Activated CD4-positive, alpha-beta T cell treated with anti-CD3 and anti-CD28 coated beads, Interleukin-2, amount 10 ng/mL, durations not matched to agents 7 days and 5 days (primary cell): ENCODE measurements at regions not wholly inside any gene's neighbourhood (a gene's known extent, or its start where the extent isn't known, plus 50 kb on each side); places are given as distances from the start of the nearest gene placed in this dataset.

ENCODE experiments used
- CTCF ChIA-PET: fragments of 350-600 bp; sonication (Branson Sonifier 250); formaldehyde crosslinking; loops from one replicate; lab custom pipeline; 2021; ENCODE audit warnings: antibody characterized with exemption; lab: Charles Lee
- POLR2A ChIA-PET: fragments of 350-600 bp; sonication (Branson Sonifier 250); formaldehyde crosslinking; loops from one replicate; lab custom pipeline; 2021; ENCODE audit warnings: antibody characterized with exemption; lab: Charles Lee
- DNase-seq: peaks from one replicate; pipeline ENCODE4 v3.0.0-alpha.2; 2020
- H3K27ac Mint-ChIP-seq: one replicate; pipeline ENCODE4 v1.8.0; 2021; ENCODE audit warnings: mild to moderate bottlenecking, moderate library complexity, mixed read lengths
- H3K27me3 Mint-ChIP-seq: one replicate; pipeline ENCODE4 v1.8.0; 2021; ENCODE audit warnings: mixed read lengths
- H3K36me3 Mint-ChIP-seq: one replicate; pipeline ENCODE4 v1.8.0; 2021; ENCODE audit warnings: low read depth, mixed read lengths
- H3K4me1 Mint-ChIP-seq: one replicate; pipeline ENCODE4 v1.8.0; 2021; ENCODE audit warnings: mixed read lengths
- H3K4me3 Mint-ChIP-seq: one replicate; pipeline ENCODE4 v1.8.0; 2021; ENCODE audit warnings: mild to moderate bottlenecking, moderate library complexity, mixed read lengths
- H3K9me3 Mint-ChIP-seq: one replicate; pipeline ENCODE4 v1.8.0; 2021; ENCODE audit warnings: mixed read lengths

DNA sequence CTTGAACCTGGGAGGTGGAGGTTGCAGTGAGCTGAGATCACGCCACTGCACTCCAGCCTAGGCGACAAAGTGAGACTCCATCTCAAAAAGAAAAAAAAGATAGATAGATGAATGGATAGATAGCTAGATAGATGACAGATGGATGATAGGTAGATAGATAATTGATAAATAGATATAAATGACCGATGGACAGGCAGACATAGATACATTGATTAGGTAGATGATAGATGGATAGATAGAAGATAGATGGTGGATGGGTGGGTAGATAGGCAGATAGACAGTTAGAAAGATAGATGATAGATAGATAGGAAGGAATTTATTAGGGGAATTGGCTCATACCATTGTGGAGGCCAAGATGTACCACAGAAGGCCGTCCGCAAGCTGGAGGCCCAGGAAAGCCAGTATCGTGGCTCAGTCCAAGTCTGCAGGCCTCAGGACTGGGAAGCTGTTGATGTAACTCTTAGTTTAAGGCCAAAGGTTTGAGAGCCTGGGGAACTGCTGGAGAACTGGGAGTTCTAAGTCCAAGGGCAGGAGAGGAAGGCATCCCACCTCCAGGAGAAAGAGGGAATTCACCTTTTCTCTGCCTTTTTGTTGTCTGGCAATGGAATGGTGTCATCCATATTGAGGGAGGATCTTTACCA, 156.1 kb downstream of the SEC14L1 start:
- Mint-ChIP-seq H3K9me3 (no peaks in the 10 kb centered on the region), H3K27me3 (peaks cover 3% of the 10 kb centered on the region), H3K27ac (no peak overlapping the region), H3K4me3 (no peak overlapping the region), H3K4me1 (no peaks in the 10 kb centered on the region), H3K36me3 (no peaks in the 10 kb centered on the region)
- no peak for DNase-seq
- CTCF ChIA-PET = no interaction called here
- POLR2A ChIA-PET = no interaction called here

- Mint-ChIP-seq H3K4me1 (no peaks in the 10 kb centered on the region), H3K27ac (no peak overlapping the region), H3K27me3 (peaks cover 3% of the 10 kb centered on the region), H3K36me3 (no peaks in the 10 kb centered on the region), H3K9me3 (no peaks in the 10 kb centered on the region), H3K4me3 (no peak overlapping the region)
- CTCF ChIA-PET = interaction anchor here (0.6 to 2.5 kb wide), 3 partner anchors 11 to 27 kb away, joined by 3 to 7 read pairs (median 4); no protein-coding TSS in a partner anchor
- no peak for DNase-seq
- POLR2A ChIA-PET = no interaction called here
These were observed 157.2 kb downstream of the SEC14L1 start for GRCh38 chr17:77297693-77298666.

- Mint-ChIP-seq H3K36me3 (no peaks in the 10 kb centered on the region), H3K4me1 (no peaks in the 10 kb centered on the region), H3K27ac (no peak overlapping the region), H3K9me3 (no peaks in the 10 kb centered on the region), H3K27me3 (peaks cover 3% of the 10 kb centered on the region), H3K4me3 (no peak overlapping the region)
- no peak for DNase-seq
- ChIA-PET CTCF (interaction anchor here (1.2 to 2.5 kb wide), 2 partner anchors 12 to 21 kb away, joined by 3 to 7 read pairs; no protein-coding TSS in a partner anchor), POLR2A (no interaction called here)
These were observed 158.0 kb downstream of the SEC14L1 start for GRCh38 chr17:77298811-77299210.

GRCh38 chr17:77299256-77300015, 158.7 kb downstream of the SEC14L1 start:
- Mint-ChIP-seq H3K27me3 (peaks cover 3% of the 10 kb centered on the region), H3K9me3 (no peaks in the 10 kb centered on the region), H3K4me3 (no peak overlapping the region), H3K36me3 (no peaks in the 10 kb centered on the region), H3K27ac (no peak overlapping the region), H3K4me1 (no peaks in the 10 kb centered on the region)
- CTCF ChIA-PET = interaction anchor here (1.2 to 2.5 kb wide), 3 partner anchors 10 to 21 kb away, joined by 3 to 7 read pairs (median 6); no protein-coding TSS in a partner anchor
- POLR2A ChIA-PET = no interaction called here
- DNase-seq = no peak

DNA sequence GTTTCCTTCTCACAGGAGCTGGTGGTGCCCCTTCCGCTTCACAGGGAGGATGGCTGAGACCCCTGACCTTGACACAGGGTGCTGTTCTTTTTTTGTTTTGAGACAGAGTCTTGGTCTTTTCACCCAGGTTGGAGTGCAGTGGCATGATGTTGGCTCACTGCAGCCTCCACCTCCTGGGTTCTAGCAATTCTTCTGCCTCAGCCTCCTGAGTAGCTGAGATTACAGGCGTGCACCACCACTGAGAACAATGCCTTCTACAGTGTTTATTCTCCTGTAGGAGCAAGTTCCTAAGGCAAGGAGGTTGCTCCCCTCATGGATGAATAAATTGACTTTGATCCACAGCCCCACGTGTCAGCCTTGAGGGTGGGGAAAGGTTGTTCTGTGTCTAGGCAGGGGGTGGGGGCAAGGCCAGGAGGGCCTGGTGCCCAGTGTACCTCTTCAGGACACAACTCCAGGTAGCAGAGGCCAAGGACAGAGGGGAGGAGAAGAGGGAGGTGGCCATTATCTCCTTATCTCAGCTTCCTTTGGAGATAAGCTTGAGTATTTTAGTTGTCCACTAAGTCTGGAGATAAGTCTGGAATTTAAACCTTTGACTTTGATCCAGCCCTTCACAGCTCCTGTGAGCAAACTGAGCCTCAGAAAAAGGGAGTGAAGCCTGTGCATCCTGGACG, 159.4 kb downstream of the SEC14L1 start:
- H3K4me3 Mint-ChIP-seq = no peak overlapping the region
- ChIA-PET CTCF (interaction anchor here (1.4 to 1.8 kb wide), 2 partner anchors 9 to 13 kb away, joined by 4 to 6 read pairs; no protein-coding TSS in a partner anchor), POLR2A (no interaction called here)
- H3K27me3 Mint-ChIP-seq = peaks cover 3% of the 10 kb centered on the region
- DNase-seq = no peak
- no peaks in the 10 kb centered on the region for H3K9me3 Mint-ChIP-seq
- H3K36me3 Mint-ChIP-seq = no peaks in the 10 kb centered on the region
- H3K27ac Mint-ChIP-seq = no peak overlapping the region
- no peaks in the 10 kb centered on the region for H3K4me1 Mint-ChIP-seq

- POLR2A ChIA-PET = no interaction called here
These were observed 161.0 kb downstream of the SEC14L1 start for GRCh38 chr17:77301694-77302266.

GRCh38 chr17:77302682-77303081, 161.9 kb downstream of the SEC14L1 start:
- no peak for DNase-seq
- Mint-ChIP-seq H3K27me3 (no peaks in the 10 kb centered on the region), H3K9me3 (no peaks in the 10 kb centered on the region), H3K4me1 (no peaks in the 10 kb centered on the region), H3K4me3 (no peak overlapping the region), H3K36me3 (no peaks in the 10 kb centered on the region), H3K27ac (no peak overlapping the region)
- POLR2A ChIA-PET = no interaction called here
- CTCF ChIA-PET = no interaction called here

More at GRCh38 chr17:77301694-77302266, 161.0 kb downstream of the SEC14L1 start:
- no peak for DNase-seq
- Mint-ChIP-seq H3K27me3 (no peaks in the 10 kb centered on the region), H3K36me3 (no peaks in the 10 kb centered on the region), H3K27ac (no peak overlapping the region), H3K4me3 (no peak overlapping the region), H3K9me3 (no peaks in the 10 kb centered on the region), H3K4me1 (no peaks in the 10 kb centered on the region)
- CTCF ChIA-PET = interaction anchor here (0.6 to 1.8 kb wide), 2 partner anchors 11 to 58 kb away, joined by 3 to 4 read pairs; no protein-coding TSS in a partner anchor

DNA sequence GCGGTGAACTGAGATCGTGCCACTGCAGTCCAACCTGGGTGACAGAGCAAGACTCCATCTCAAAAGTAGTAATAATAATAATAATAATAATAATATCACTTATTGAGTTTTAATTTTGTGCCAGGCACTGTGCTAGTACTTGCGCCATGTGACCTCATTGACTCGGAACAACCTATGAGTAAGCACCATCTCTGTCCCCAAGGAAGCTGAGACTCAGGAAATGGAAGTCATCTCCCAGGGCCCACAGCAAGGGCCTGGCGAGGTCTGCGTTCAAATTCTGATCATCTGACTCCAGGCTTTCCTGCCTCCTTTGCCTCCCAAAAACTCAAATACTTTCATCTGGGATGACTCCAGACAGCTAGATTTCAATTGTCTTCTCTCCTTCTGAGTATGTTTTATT, 162.9 kb downstream of the SEC14L1 start:
- CTCF ChIA-PET = no interaction called here
- no peaks in the 10 kb centered on the region for H3K36me3 Mint-ChIP-seq
- H3K27me3 Mint-ChIP-seq = no peaks in the 10 kb centered on the region

DNA sequence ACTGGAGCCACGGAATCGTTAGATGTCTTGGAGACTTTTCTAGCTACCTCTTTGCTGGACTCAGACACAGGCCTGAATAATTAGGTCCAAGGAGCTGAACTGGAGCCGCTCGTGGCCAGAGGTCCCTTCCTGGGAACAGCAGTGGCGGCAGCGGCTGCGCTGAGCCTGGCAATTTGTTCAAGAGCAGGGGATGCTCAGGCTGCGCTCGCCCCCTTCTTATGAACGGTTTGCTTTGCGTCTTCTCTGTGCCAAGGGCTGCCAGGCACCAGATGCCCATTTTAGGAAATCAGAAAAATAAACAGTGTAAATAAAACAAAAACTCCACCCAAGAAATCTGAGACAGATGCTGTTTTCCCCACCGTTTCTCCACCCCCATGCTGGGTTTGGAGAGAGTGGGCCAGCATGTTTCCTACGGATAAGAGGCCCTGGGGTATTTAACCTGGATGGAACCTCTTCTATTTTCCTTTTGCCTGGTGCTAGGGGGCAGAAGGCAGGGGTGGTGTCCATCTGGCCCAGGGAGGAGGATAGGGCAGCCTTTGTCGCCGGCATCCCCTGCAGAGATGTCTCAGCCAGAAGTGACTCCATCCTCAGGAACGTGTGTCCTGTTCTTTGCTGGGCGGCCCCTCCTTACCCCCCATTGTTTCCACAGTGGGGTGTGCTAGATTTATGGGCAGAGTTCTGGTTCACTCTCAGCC, 163.4 kb downstream of the SEC14L1 start:
- Mint-ChIP-seq H3K27ac (no peak overlapping the region), H3K36me3 (no peaks in the 10 kb centered on the region), H3K4me3 (no peak overlapping the region), H3K9me3 (no peaks in the 10 kb centered on the region), H3K4me1 (no peaks in the 10 kb centered on the region), H3K27me3 (no peaks in the 10 kb centered on the region)
- CTCF ChIA-PET = no interaction called here
- DNase-seq = no peak
- POLR2A ChIA-PET = no interaction called here

More for the DNA sequence above, 162.9 kb downstream of the SEC14L1 start:
- no peak for DNase-seq
- no peak overlapping the region for H3K27ac Mint-ChIP-seq
- H3K9me3 Mint-ChIP-seq = no peaks in the 10 kb centered on the region
- POLR2A ChIA-PET = no interaction called here
- H3K4me1 Mint-ChIP-seq = no peaks in the 10 kb centered on the region
- H3K4me3 Mint-ChIP-seq = no peak overlapping the region

DNA sequence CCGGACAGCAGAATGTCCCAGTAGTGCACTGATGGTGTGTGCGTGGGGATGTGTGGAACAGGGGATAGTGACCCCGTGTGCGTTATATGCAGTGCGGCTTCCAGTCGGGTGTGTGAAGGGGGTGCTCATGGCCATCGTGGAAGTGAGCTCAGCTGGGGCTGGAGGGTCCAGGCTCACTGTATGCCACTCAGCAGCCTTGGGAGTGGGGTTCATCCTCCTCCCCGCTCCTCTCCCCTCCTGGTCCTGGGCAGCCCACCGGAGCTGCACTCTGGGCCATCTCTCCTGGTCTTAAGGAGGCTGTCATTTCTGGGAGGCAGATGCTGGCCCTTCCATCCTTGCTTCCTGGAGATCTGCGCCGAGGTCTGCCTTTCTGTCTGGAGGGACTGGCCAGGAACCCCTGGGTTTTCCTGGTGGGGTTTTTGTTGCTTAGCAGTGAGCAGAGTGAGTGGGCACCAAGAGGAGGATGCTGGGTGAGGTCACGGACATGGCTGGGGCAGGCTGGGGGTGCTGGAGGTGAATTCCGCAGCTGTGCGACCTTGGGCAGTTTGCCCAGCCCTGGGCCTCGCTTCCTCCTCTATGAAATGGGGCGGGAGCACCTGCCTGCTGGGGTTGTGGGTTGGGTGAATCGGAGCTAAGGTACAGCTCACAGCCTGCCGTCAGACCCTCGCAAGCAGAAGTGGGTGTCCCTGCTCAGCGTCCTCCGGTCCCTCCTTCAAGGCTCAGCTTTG, 164.1 kb downstream of the SEC14L1 start:
- Mint-ChIP-seq H3K9me3 (no peaks in the 10 kb centered on the region), H3K4me3 (no peak overlapping the region), H3K27ac (no peak overlapping the region), H3K27me3 (no peaks in the 10 kb centered on the region), H3K4me1 (no peaks in the 10 kb centered on the region), H3K36me3 (no peaks in the 10 kb centered on the region)
- CTCF ChIA-PET = no interaction called here
- POLR2A ChIA-PET = no interaction called here
- no peak for DNase-seq
